Memory B cell (primary cell): ENCODE measurements at regions not wholly inside any gene's neighbourhood (a gene's known extent, or its start where the extent isn't known, plus 50 kb on each side); places are given as distances from the start of the nearest gene placed in this dataset.

Experiments used
- ATAC-seq: fragments of 150-1000 bp; cut with Tn5 transposase; 2 replicates; pipeline ENCODE4 v1.10.0; 2021; ENCODE audit warnings: low read depth, mild to moderate bottlenecking, moderate library complexity
- DNase-seq, 2 donors: peaks; one replicate each; pipeline ENCODE4 v3.0.0; 2022; ENCODE audit warnings: low spot score in 2 of 2
- H3K27ac Mint-ChIP-seq: one replicate; pipeline ENCODE4 v1.8.0; 2022; ENCODE audit warnings: mild to moderate bottlenecking, moderate library complexity, mixed read lengths
- H3K27me3 Mint-ChIP-seq: one replicate; pipeline ENCODE4 v1.8.0; 2022; ENCODE audit warnings: mixed read lengths
- H3K36me3 Mint-ChIP-seq: one replicate; pipeline ENCODE4 v1.8.0; 2022; ENCODE audit warnings: mild to moderate bottlenecking, mixed read lengths
- H3K4me1 Mint-ChIP-seq: one replicate; pipeline ENCODE4 v1.8.0; 2022; ENCODE audit warnings: mixed read lengths
- H3K4me3 Mint-ChIP-seq: one replicate; pipeline ENCODE4 v1.8.0; 2022; ENCODE audit warnings: mild to moderate bottlenecking, moderate library complexity, mixed read lengths
- H3K9me3 Mint-ChIP-seq: one replicate; pipeline ENCODE4 v1.8.0; 2022; ENCODE audit warnings: mixed read lengths

DNA sequence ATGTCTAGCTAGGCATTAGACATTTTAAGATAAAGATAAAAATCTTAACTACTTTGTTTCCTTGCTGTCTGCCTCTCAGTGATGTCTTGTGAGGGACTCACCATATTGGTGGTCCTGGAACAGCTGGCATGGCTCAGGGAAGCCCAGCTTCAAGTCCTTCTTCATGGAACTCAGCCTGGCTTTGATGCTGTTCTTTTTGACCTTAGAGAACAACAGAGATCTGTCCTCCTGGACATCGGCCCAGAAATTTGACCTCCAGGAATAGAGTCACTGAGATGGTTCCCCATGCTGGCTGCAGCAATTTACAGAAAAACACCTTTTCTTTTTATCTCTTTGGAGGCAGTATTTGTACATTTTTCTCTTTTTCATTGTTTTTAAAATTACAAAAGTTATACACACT is 235.5 kb upstream of the WWC1 start:
- Mint-ChIP-seq H3K4me1 (no peaks in the 10 kb centered on the region), H3K27me3 (no peaks in the 10 kb centered on the region), H3K9me3 (peaks cover 4% of the 10 kb centered on the region), H3K36me3 (no peaks in the 10 kb centered on the region), H3K4me3 (no peak overlapping the region), H3K27ac (no peak overlapping the region)
- no peak for DNase-seq
- no peak for ATAC-seq

DNA sequence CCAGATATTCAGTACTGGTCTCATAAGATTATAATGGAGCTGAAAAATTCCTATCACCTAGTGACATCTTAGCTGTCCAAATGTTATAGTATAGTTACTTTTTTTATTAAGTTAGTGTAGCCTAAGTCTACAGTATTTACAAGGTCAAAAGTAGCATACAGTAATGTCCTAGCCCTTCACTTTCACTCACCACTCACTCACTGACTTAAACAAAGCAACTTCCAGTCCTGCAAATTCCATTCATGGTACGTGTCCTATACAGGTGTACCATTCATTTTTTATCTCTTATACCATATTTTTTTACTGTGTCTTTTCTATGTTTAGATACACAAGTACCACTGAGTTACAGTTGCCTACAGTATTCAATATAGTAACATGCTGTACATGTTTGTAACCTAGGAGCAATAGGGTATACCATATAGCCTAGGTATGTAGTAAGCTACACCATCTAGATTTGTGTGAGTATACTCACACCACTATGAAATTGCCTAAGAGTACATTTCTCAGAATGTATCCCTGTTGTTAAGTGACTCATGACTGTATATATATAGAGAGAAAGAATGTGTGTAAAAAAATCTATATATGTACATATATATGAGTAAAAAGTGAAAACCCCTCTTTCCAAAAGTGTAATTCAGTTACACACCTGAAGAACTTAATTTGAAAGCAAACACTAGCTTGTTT is 234.8 kb upstream of the WWC1 start:
- DNase-seq (no peak), ATAC-seq (no peak)
- no peaks in the 10 kb centered on the region for H3K27me3 Mint-ChIP-seq
- H3K4me3 Mint-ChIP-seq: no peak overlapping the region
- no peaks in the 10 kb centered on the region for H3K36me3 Mint-ChIP-seq
- H3K4me1 Mint-ChIP-seq: no peaks in the 10 kb centered on the region
- peaks cover 4% of the 10 kb centered on the region for H3K9me3 Mint-ChIP-seq
- no peak overlapping the region for H3K27ac Mint-ChIP-seq

GRCh38 chr5:168057905-168058304 is 233.5 kb upstream of the WWC1 start:
- DNase-seq: no peak
- H3K27ac Mint-ChIP-seq: no peak overlapping the region
- H3K36me3 Mint-ChIP-seq: no peaks in the 10 kb centered on the region
- peaks cover 4% of the 10 kb centered on the region for H3K9me3 Mint-ChIP-seq
- no peak overlapping the region for H3K4me3 Mint-ChIP-seq
- ATAC-seq: no peak
- H3K27me3 Mint-ChIP-seq: no peaks in the 10 kb centered on the region
- no peaks in the 10 kb centered on the region for H3K4me1 Mint-ChIP-seq

- Mint-ChIP-seq H3K27me3 (no peaks in the 10 kb centered on the region), H3K27ac (no peak overlapping the region), H3K4me1 (no peaks in the 10 kb centered on the region), H3K9me3 (peaks cover 4% of the 10 kb centered on the region), H3K36me3 (no peaks in the 10 kb centered on the region), H3K4me3 (no peak overlapping the region)
- DNase-seq (no peak), ATAC-seq (no peak)
Observed at GRCh38 chr5:168059131-168059530, 232.3 kb upstream of the WWC1 start.

GRCh38 chr5:168062239-168062638 is 229.2 kb upstream of the WWC1 start:
- Mint-ChIP-seq H3K27ac (no peak overlapping the region), H3K4me3 (no peak overlapping the region), H3K4me1 (no peaks in the 10 kb centered on the region), H3K36me3 (no peaks in the 10 kb centered on the region), H3K9me3 (peaks cover 2% of the 10 kb centered on the region), H3K27me3 (no peaks in the 10 kb centered on the region)
- DNase-seq (no peak), ATAC-seq (no peak)

DNA sequence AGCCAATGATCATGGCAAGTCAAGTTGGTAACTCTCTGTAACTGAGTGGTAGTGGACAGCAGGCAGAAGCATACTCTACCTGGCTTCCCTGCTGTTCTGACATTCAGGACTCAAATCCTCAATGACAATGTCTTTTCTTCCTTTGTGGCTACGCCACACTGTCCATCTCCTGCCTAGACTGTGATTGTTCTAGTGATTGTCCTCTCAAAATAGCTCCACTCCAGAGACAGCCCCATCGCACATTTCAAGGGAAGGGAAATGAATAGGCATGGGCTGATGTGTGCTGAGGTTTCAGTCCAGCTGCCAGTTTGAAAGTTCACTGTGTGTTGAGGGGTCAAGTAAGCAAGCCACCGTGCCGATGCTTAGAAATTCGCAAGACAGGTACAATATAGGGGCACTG is 227.0 kb upstream of the WWC1 start:
- Mint-ChIP-seq H3K27ac (no peak overlapping the region), H3K27me3 (no peaks in the 10 kb centered on the region), H3K9me3 (peaks cover 1% of the 10 kb centered on the region), H3K36me3 (no peaks in the 10 kb centered on the region), H3K4me3 (no peak overlapping the region), H3K4me1 (no peaks in the 10 kb centered on the region)
- DNase-seq (no peak), ATAC-seq (no peak)

DNA sequence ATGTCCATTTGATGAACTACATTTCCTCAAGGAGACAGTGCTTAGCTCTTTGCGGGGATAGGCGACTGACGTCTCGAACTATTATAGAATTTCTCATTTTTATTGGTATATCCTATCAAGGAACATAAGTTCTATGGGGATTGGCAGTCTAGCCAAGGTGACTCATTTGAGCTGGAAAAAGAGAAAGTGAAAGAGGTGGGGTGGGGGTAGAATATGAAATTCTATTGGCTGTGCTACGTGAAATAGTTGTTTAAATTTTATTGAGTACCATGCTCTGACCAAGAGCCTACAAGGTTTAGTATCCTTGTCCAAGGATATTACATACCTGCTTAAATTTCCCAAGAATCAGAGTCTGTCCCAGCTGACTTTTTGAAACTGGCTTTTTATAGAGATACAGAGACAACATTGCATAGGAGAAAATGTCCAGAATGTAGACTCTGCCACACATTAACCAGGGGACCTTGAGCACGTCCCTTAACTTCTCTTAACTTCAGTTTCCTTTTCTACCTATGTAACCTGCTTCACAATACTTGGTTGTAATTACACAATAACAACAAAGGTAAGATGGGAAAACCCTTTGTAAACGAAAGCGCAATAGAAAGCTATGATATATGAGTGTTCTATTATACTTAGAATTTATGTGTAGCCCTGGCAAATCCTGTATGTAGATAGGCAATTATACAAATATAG is 226.4 kb upstream of the WWC1 start:
- H3K27ac Mint-ChIP-seq: no peak overlapping the region
- H3K27me3 Mint-ChIP-seq: no peaks in the 10 kb centered on the region
- no peaks in the 10 kb centered on the region for H3K4me1 Mint-ChIP-seq
- H3K4me3 Mint-ChIP-seq: no peak overlapping the region
- ATAC-seq: no peak
- H3K36me3 Mint-ChIP-seq: no peaks in the 10 kb centered on the region
- no peak for DNase-seq
- H3K9me3 Mint-ChIP-seq: peaks cover 1% of the 10 kb centered on the region

GRCh38 chr5:168066536-168067208 is 224.8 kb upstream of the WWC1 start:
- no peak overlapping the region for H3K27ac Mint-ChIP-seq
- peaks cover 1% of the 10 kb centered on the region for H3K9me3 Mint-ChIP-seq
- no peak overlapping the region for H3K4me3 Mint-ChIP-seq
- ATAC-seq (no peak), DNase-seq (no peak)
- H3K27me3 Mint-ChIP-seq: no peaks in the 10 kb centered on the region
- no peaks in the 10 kb centered on the region for H3K36me3 Mint-ChIP-seq
- H3K4me1 Mint-ChIP-seq: no peaks in the 10 kb centered on the region

DNA sequence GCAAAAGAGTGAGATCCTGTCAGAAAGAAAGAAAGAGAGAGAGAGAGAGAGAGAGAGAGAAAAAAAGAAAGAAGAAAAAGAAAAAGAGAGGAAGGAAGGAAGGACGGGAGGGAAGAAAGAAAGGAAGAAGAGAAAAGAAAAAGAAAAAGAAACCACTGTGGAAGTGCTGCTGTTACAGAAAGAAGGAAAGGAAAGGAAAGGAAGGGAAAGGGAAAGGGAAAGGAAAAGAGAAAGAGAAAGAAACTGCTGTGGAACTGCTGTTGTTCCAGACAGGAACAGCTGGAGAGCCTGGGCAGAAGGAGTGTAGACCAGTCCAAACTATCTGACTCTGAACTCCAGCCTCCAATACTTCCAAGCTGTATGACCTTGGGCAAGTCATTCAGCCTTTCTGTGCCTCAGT is 220.7 kb upstream of the WWC1 start:
- no peaks in the 10 kb centered on the region for H3K27me3 Mint-ChIP-seq
- no peaks in the 10 kb centered on the region for H3K4me1 Mint-ChIP-seq
- no peak overlapping the region for H3K27ac Mint-ChIP-seq
- H3K4me3 Mint-ChIP-seq: no peak overlapping the region
- DNase-seq (no peak), ATAC-seq (no peak)
- H3K36me3 Mint-ChIP-seq: no peaks in the 10 kb centered on the region
- peaks cover 2% of the 10 kb centered on the region for H3K9me3 Mint-ChIP-seq

DNA sequence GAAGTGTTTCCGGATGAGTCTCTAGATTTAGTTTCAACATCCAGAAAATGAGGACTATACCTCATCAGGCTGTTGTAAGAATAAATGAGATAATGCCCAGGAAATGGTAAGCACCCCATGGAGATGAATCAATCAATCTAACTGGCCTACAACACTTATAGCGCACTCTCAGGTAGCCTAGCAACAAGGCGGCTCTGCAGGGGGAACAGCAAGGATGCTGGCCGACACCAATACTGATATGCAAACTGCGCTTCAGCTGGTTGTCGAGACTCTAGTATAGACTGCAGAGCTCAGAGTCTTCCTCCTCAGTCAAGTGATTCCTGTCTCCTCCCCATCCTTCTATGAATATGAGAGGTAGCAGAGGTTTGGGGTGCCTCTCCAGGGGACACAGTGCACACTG is 218.8 kb upstream of the WWC1 start:
- no peaks in the 10 kb centered on the region for H3K36me3 Mint-ChIP-seq
- DNase-seq (no peak), ATAC-seq (no peak)
- H3K9me3 Mint-ChIP-seq: peaks cover 2% of the 10 kb centered on the region
- no peak overlapping the region for H3K4me3 Mint-ChIP-seq
- H3K27me3 Mint-ChIP-seq: no peaks in the 10 kb centered on the region
- no peaks in the 10 kb centered on the region for H3K4me1 Mint-ChIP-seq
- no peak overlapping the region for H3K27ac Mint-ChIP-seq

- ATAC-seq (no peak), DNase-seq (no peak)
- H3K9me3 Mint-ChIP-seq: peaks cover 3% of the 10 kb centered on the region
- H3K4me1 Mint-ChIP-seq: no peaks in the 10 kb centered on the region
- peaks cover under 1% of the 10 kb centered on the region for H3K36me3 Mint-ChIP-seq
- no peak overlapping the region for H3K4me3 Mint-ChIP-seq
- H3K27me3 Mint-ChIP-seq: no peaks in the 10 kb centered on the region
- H3K27ac Mint-ChIP-seq: no peak overlapping the region
Observed at GRCh38 chr5:168073311-168073710, 218.1 kb upstream of the WWC1 start.

GRCh38 chr5:168073991-168074800 is 217.2 kb upstream of the WWC1 start:
- no peak overlapping the region for H3K27ac Mint-ChIP-seq
- peaks cover 1% of the 10 kb centered on the region for H3K36me3 Mint-ChIP-seq
- no peak overlapping the region for H3K4me3 Mint-ChIP-seq
- DNase-seq: no peak
- peaks cover 3% of the 10 kb centered on the region for H3K9me3 Mint-ChIP-seq
- no peak for ATAC-seq
- no peaks in the 10 kb centered on the region for H3K4me1 Mint-ChIP-seq
- no peaks in the 10 kb centered on the region for H3K27me3 Mint-ChIP-seq

GRCh38 chr5:168075387-168075786 is 216.1 kb upstream of the WWC1 start:
- Mint-ChIP-seq H3K36me3 (peaks cover 1% of the 10 kb centered on the region), H3K4me3 (no peak overlapping the region), H3K27me3 (no peaks in the 10 kb centered on the region), H3K9me3 (peaks cover 6% of the 10 kb centered on the region), H3K27ac (no peak overlapping the region), H3K4me1 (no peaks in the 10 kb centered on the region)
- DNase-seq (no peak), ATAC-seq (no peak)

DNA sequence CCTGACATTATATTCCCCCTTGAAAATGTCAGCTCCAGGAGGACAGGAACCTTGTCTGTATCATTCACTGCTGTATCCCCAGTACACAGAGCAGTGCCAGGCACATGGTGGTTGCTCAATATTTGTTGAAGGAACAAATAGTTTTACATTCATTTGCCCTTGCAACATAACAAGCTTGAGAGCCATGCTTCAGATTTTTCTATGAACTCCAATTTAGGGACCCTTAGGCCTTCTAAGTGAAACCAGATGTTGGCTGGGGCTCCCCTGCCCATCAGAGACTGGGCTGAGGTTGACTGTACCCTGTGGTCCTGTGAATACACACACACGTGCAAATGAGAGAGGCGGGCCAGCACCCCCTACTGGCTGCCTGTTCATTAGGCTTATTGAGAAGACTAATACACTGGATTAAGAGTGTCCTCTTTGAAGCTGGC is 214.9 kb upstream of the WWC1 start:
- no peak for ATAC-seq
- Mint-ChIP-seq H3K9me3 (peaks cover 8% of the 10 kb centered on the region), H3K36me3 (peaks cover 1% of the 10 kb centered on the region), H3K4me3 (no peak overlapping the region), H3K4me1 (no peaks in the 10 kb centered on the region), H3K27me3 (no peaks in the 10 kb centered on the region), H3K27ac (no peak overlapping the region)
- DNase-seq: no peak
